ENCODE measurements at regions not wholly inside any gene's neighbourhood (a gene's known extent, or its start where the extent isn't known, plus 50 kb on each side); places are given as distances from the start of the nearest gene placed in this dataset.

GRCh38 chr13:23952796-23953195 is 55.5 kb upstream of the C1QTNF9B start:
- ChIA-PET CTCF (interaction anchor here (0.6 to 3.9 kb wide), 5 partner anchors 8 to 344 kb away, joined by 3 to 22 read pairs (median 4); no protein-coding TSS in a partner anchor), POLR2A (interaction anchor here (0.8 kb wide), 1 partner anchor 11 kb away, joined by 3 read pairs; no protein-coding TSS in a partner anchor)
- no TSS peak for BruUV-seq (replicated peaks)
- DNase-seq (ENCODE audit: unreplicated experiment) = no peak
- Mint-ChIP-seq H3K4me1 (ENCODE audit: insufficient read depth, unreplicated experiment) (peaks cover 18% of the 10 kb centered on the region), H3K36me3 (ENCODE audit: insufficient read depth, unreplicated experiment) (no peaks in the 10 kb centered on the region), H3K9me3 (ENCODE audit: unreplicated experiment) (no peaks in the 10 kb centered on the region), H3K27me3 (ENCODE audit: insufficient read depth, unreplicated experiment) (no peaks in the 10 kb centered on the region), H3K27ac (ENCODE audit: low read depth, unreplicated experiment) (no peak overlapping the region), H3K4me3 (ENCODE audit: unreplicated experiment) (no peak overlapping the region)
- intact Hi-C loops (cut with micrococcal nuclease) = no loop called here
- TF ChIP-seq, protein P1, sequence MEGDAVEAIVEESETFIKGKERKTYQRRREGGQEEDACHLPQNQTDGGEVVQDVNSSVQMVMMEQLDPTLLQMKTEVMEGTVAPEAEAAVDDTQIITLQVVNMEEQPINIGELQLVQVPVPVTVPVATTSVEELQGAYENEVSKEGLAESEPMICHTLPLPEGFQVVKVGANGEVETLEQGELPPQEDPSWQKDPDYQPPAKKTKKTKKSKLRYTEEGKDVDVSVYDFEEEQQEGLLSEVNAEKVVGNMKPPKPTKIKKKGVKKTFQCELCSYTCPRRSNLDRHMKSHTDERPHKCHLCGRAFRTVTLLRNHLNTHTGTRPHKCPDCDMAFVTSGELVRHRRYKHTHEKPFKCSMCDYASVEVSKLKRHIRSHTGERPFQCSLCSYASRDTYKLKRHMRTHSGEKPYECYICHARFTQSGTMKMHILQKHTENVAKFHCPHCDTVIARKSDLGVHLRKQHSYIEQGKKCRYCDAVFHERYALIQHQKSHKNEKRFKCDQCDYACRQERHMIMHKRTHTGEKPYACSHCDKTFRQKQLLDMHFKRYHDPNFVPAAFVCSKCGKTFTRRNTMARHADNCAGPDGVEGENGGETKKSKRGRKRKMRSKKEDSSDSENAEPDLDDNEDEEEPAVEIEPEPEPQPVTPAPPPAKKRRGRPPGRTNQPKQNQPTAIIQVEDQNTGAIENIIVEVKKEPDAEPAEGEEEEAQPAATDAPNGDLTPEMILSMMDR (IDR thresholded peaks at IDR 0.05; ENCODE audit: unreplicated experiment) = no peak

DNA sequence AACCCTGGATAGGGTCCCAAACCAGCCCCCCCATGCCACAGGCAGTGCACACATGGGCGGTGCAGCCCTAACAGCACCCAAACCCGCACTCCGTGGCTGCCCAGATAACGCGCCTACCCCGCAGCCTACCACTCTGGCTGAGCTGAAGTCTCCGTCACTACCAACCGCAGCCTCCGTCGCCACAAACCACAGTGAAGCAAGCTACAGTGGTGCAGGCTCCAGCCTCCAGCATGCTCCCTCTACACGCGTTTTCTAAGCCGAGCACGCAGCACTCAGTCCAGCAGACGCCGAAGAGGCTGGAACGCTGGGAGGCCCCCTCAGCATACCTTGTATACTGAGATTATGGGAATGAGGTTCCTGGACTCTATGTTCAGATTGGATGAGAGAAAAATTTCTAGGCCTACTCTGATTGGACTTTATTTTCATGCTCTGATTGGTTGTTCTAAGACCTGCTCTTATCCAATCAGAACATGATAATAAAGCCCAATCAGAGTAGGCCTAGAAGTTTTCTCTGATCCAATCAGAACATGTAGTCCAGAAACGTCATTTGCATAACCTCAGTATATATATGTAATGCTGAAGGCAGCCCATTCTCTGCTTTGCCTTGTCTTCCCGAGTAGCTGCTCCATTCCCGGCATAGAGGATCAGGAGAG is 56.7 kb upstream of the C1QTNF9B start:
- no peak overlapping the region for H3K4me3 Mint-ChIP-seq (ENCODE audit: unreplicated experiment)
- no peak overlapping the region for H3K27ac Mint-ChIP-seq (ENCODE audit: low read depth, unreplicated experiment)
- H3K36me3 Mint-ChIP-seq (ENCODE audit: insufficient read depth, unreplicated experiment) = no peaks in the 10 kb centered on the region
- intact Hi-C loops (cut with micrococcal nuclease) = no loop called here
- DNase-seq (ENCODE audit: unreplicated experiment) = no peak
- no TSS peak for BruUV-seq (replicated peaks)
- no peaks in the 10 kb centered on the region for H3K27me3 Mint-ChIP-seq (ENCODE audit: insufficient read depth, unreplicated experiment)
- peaks cover 18% of the 10 kb centered on the region for H3K4me1 Mint-ChIP-seq (ENCODE audit: insufficient read depth, unreplicated experiment)
- no peaks in the 10 kb centered on the region for H3K9me3 Mint-ChIP-seq (ENCODE audit: unreplicated experiment)
- CTCF ChIA-PET = no interaction called here
- TF ChIP-seq, protein P1 (IDR thresholded peaks at IDR 0.05; ENCODE audit: unreplicated experiment) = no peak
- POLR2A ChIA-PET = no interaction called here

DNA sequence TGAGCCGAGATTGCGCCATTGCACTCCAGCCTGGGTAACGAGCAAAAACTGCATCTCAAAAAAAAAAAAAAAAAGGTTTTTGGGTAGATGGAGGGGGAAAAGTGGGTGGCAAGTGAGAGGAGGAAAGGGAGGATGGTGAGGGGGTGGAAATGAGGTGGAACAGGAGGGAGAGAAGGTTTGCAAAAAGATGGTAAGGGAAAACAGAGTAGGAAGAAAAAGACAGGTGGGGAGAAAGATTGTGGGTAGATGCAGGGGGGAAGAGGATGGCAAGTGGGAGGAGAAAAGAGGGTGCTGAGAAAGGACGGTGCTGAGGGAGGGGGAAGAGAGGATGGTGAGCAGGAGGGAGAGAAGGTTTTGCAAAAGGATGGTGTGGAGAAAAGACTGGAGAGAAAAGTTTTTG is 57.8 kb upstream of the C1QTNF9B start:
- H3K27me3 Mint-ChIP-seq (ENCODE audit: insufficient read depth, unreplicated experiment) = no peaks in the 10 kb centered on the region
- H3K4me3 Mint-ChIP-seq (ENCODE audit: unreplicated experiment) = no peak overlapping the region
- no peak overlapping the region for H3K27ac Mint-ChIP-seq (ENCODE audit: low read depth, unreplicated experiment)
- TF ChIP-seq, protein P1 (IDR thresholded peaks at IDR 0.05; ENCODE audit: unreplicated experiment) = no peak
- POLR2A ChIA-PET = interaction anchor here (0.6 to 1.3 kb wide), 3 partner anchors 25 to 197 kb away, joined by 3 to 5 read pairs (median 5); no protein-coding TSS in a partner anchor
- CTCF ChIA-PET = interaction anchor here (0.6 to 1.6 kb wide), 3 partner anchors 55 to 85 kb away, joined by 3 to 4 read pairs (median 3); no protein-coding TSS in a partner anchor
- no TSS peak for BruUV-seq (replicated peaks)
- peaks cover 18% of the 10 kb centered on the region for H3K4me1 Mint-ChIP-seq (ENCODE audit: insufficient read depth, unreplicated experiment)
- no peaks in the 10 kb centered on the region for H3K36me3 Mint-ChIP-seq (ENCODE audit: insufficient read depth, unreplicated experiment)
- H3K9me3 Mint-ChIP-seq (ENCODE audit: unreplicated experiment) = no peaks in the 10 kb centered on the region
- intact Hi-C loops (cut with micrococcal nuclease) = no loop called here
- DNase-seq (ENCODE audit: unreplicated experiment) = no peak

DNA sequence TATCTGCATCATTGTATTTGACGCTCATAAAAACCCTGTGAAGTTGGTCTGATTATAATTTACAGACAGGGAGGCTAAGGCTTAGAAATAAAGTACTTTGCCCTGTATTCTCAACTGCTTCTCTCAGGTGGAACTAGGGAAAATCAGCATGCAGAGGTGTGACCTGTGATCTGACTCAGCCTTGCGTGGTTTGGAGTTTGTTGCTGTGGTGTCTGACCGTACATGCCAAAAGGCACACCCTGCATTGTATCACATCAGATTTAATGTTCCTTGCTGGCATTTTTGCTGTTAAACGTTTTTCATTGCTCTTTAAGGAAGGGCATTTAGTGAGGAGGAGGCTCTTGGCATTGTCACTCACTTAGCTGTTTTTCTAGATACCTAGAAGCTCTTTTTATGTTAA is 58.8 kb upstream of the C1QTNF9B start:
- ChIA-PET POLR2A (interaction anchor here (0.9 to 2.0 kb wide), 4 partner anchors 20 to 67 kb away, joined by 3 to 8 read pairs (median 4); partner anchors contain the start of gene MIPEP), CTCF (interaction anchor here (0.6 to 2.2 kb wide), 8 partner anchors 14 to 67 kb away, joined by 3 to 4 read pairs (median 4); partner anchors contain the start of gene MIPEP)
- Mint-ChIP-seq H3K9me3 (ENCODE audit: unreplicated experiment) (no peaks in the 10 kb centered on the region), H3K27ac (ENCODE audit: low read depth, unreplicated experiment) (peak overlapping the region; percentile 61), H3K4me1 (ENCODE audit: insufficient read depth, unreplicated experiment) (peaks cover 24% of the 10 kb centered on the region), H3K4me3 (ENCODE audit: unreplicated experiment) (no peak overlapping the region), H3K36me3 (ENCODE audit: insufficient read depth, unreplicated experiment) (no peaks in the 10 kb centered on the region), H3K27me3 (ENCODE audit: insufficient read depth, unreplicated experiment) (no peaks in the 10 kb centered on the region)
- DNase-seq (ENCODE audit: unreplicated experiment) = peak; percentile 69
- TF ChIP-seq, protein P1 (IDR thresholded peaks at IDR 0.05; ENCODE audit: unreplicated experiment) = no peak
- intact Hi-C loops (cut with micrococcal nuclease) = no loop called here
- BruUV-seq (replicated peaks) = no TSS peak

Data from MCF 10A (cell line).